Glutamatergic neuron (in vitro differentiated cells): ENCODE measurements at regions not wholly inside any gene's neighbourhood (a gene's known extent, or its start where the extent isn't known, plus 50 kb on each side); places are given as distances from the start of the nearest gene placed in this dataset.

Experiments used
- DNase-seq: peaks from one replicate; pipeline ENCODE4 v3.0.0; 2022
- H3K27ac Mint-ChIP-seq: one replicate; pipeline ENCODE4 v1.8.0; 2020; ENCODE audit warnings: mild to moderate bottlenecking, mixed read lengths, inconsistent platforms; ENCODE audit not compliant: unreplicated experiment
- H3K27me3 Mint-ChIP-seq: one replicate; pipeline ENCODE4 v1.8.0; 2020; ENCODE audit warnings: mild to moderate bottlenecking, moderate library complexity, mixed read lengths, inconsistent platforms; ENCODE audit not compliant: unreplicated experiment
- H3K36me3 Mint-ChIP-seq: one replicate; pipeline ENCODE4 v1.8.0; 2020; ENCODE audit warnings: mild to moderate bottlenecking, mixed read lengths, inconsistent platforms; ENCODE audit not compliant: unreplicated experiment
- H3K4me1 Mint-ChIP-seq: one replicate; pipeline ENCODE4 v1.8.0; 2020; ENCODE audit warnings: mild to moderate bottlenecking, low read depth, mixed read lengths, inconsistent platforms; ENCODE audit not compliant: unreplicated experiment
- H3K4me3 Mint-ChIP-seq: one replicate; pipeline ENCODE4 v1.8.0; 2020; ENCODE audit warnings: mild to moderate bottlenecking, mixed read lengths, inconsistent platforms; ENCODE audit not compliant: unreplicated experiment
- H3K9me3 Mint-ChIP-seq: one replicate; pipeline ENCODE4 v1.8.0; 2020; ENCODE audit warnings: mild to moderate bottlenecking, moderate library complexity, mixed read lengths, inconsistent platforms; ENCODE audit not compliant: unreplicated experiment
- TF ChIP-seq, protein P1 (sequence below): fragments of 200-600 bp; sonication (generic); IDR thresholded peaks from one replicate; pipeline ENCODE4 v1.5.0; 2021; ENCODE audit not compliant: partially characterized antibody, unreplicated experiment

DNA sequence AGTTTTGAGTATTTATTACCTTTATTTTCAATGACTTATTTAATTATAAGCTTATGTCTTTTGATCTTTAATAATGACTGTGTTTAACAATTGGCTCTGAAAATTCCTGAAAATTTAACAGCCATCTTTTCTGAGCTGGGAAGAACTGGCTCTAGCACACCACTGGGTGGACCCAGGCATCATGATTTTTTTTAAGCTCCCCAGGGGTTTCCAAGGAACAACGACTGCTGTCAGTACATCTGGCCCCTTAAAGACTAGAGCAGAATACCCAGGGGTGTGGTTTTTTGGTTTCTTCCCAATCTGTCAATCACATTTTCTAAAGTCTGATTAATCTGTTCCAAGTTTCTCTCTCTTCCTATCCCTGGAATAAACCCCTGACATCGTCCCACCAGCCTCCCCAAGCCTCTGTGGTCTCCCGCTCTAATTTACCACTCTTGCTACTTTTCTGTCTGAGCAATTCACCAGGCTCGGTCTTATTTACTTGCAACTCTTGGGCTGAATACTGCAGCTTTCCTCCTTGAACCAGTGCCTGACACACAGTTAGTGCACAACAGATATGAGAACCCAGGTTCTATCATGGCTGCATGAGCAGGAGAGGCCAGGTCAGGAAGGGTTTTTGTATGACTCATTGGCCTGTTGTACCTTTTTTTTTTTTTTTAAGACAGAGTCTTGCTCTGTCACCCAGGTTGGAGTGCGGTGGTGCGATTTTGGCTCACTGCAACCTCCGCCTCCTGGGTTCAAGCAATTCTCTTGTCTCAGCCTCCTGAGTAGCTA is 321.9 kb downstream of the ZSWIM6 start:
- H3K9me3 Mint-ChIP-seq: no peaks in the 10 kb centered on the region
- H3K27me3 Mint-ChIP-seq: peaks cover 9% of the 10 kb centered on the region
- TF ChIP-seq, protein P1, sequence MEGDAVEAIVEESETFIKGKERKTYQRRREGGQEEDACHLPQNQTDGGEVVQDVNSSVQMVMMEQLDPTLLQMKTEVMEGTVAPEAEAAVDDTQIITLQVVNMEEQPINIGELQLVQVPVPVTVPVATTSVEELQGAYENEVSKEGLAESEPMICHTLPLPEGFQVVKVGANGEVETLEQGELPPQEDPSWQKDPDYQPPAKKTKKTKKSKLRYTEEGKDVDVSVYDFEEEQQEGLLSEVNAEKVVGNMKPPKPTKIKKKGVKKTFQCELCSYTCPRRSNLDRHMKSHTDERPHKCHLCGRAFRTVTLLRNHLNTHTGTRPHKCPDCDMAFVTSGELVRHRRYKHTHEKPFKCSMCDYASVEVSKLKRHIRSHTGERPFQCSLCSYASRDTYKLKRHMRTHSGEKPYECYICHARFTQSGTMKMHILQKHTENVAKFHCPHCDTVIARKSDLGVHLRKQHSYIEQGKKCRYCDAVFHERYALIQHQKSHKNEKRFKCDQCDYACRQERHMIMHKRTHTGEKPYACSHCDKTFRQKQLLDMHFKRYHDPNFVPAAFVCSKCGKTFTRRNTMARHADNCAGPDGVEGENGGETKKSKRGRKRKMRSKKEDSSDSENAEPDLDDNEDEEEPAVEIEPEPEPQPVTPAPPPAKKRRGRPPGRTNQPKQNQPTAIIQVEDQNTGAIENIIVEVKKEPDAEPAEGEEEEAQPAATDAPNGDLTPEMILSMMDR: no peak
- DNase-seq: no peak
- peaks cover 40% of the 10 kb centered on the region for H3K4me1 Mint-ChIP-seq
- H3K4me3 Mint-ChIP-seq: peak overlapping the region; percentile 44
- H3K36me3 Mint-ChIP-seq: no peaks in the 10 kb centered on the region
- peak overlapping the region; percentile 19 for H3K27ac Mint-ChIP-seq

DNA sequence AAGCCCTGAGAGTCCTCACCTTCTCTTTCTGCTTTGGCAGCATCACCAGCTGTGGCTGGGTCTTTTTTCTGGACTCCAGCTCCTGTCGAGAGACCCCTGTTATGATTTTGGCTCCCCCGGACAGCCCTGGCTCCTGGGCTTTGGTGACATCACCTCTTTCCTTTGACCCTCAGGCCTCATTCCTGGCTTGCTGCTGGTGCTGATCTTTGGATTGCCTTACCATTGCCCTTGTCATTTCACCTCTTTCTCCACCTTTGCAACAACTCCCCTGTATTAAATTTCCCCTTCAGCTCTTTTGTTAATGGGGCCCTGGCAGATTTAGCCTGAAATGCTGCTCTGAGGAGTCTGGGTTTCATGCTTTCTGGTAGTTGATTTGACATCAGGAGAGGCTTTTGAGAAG is 322.8 kb downstream of the ZSWIM6 start:
- DNase-seq: no peak
- Mint-ChIP-seq H3K4me3 (no peak overlapping the region), H3K9me3 (peaks cover 1% of the 10 kb centered on the region), H3K36me3 (no peaks in the 10 kb centered on the region), H3K27me3 (peaks cover 9% of the 10 kb centered on the region), H3K4me1 (peaks cover 41% of the 10 kb centered on the region), H3K27ac (no peak overlapping the region)
- TF ChIP-seq, protein P1: no peak

DNA sequence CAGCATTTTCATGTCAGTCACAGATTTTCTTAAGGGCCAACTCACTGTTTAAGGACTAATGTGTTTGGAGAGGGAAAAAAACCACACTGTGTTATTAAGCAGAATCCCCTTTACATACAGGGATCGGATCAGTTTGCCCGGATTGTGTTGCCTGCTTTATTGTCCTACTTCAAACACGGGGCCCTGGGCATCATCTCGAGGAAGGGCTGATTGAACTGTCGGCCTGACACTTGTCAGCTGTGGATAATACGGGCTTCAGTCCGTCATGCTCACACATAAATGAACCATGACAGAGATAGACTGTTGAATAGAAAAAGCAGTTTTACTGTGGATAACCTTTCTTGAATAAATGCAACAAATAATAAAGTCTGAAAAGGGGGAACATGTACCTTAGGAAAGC is 325.0 kb downstream of the ZSWIM6 start:
- TF ChIP-seq, protein P1: no peak
- H3K36me3 Mint-ChIP-seq: no peaks in the 10 kb centered on the region
- peaks cover 9% of the 10 kb centered on the region for H3K27me3 Mint-ChIP-seq
- H3K4me3 Mint-ChIP-seq: no peak overlapping the region
- H3K9me3 Mint-ChIP-seq: peaks cover 3% of the 10 kb centered on the region
- peak overlapping the region; percentile 19 for H3K27ac Mint-ChIP-seq
- peaks cover 41% of the 10 kb centered on the region for H3K4me1 Mint-ChIP-seq
- no peak for DNase-seq

DNA sequence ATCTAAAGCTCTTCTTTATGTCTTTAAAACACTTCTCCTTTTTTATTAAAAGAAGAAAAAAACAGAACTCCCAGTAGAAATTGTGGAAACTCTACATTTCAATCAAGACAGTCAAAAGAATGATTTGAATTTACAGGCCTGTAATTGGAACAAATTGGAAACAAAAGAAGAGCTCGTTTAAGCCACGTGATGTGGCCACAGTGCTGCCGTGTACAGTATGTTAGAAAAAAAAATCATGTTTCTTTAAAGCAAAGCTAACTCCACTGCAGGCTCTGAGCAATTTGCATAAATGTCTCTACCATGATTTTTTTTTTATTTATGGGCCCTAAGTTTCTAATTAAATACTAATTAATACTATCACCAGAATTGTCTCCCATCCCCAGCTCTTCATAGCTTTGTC is 325.6 kb downstream of the ZSWIM6 start:
- Mint-ChIP-seq H3K4me1 (peaks cover 35% of the 10 kb centered on the region), H3K36me3 (no peaks in the 10 kb centered on the region), H3K27ac (no peak overlapping the region), H3K27me3 (peaks cover 9% of the 10 kb centered on the region), H3K9me3 (peaks cover 3% of the 10 kb centered on the region), H3K4me3 (no peak overlapping the region)
- TF ChIP-seq, protein P1: no peak
- DNase-seq: no peak

DNA sequence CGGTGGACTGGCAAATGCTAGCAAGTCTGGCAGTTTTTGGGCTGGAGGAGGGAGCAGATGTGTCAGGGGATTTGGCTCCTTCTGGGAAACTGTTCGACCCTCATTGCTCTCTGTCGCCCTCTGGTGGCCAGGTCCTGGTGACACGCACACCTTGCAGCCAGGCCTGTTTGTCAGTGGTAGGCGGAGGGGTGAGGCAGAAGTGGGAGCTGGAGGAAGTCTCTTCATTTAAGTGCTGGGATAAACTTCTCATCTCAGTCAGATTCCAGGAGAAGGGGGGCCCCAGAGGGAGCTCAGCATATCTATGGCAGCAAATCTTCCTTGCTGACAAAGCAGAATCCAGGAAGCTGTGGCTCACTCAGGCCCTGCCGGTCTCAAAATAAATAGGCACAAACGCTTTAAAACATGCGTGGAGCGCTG is 326.5 kb downstream of the ZSWIM6 start:
- peak; percentile 92 for DNase-seq
- peaks cover 3% of the 10 kb centered on the region for H3K9me3 Mint-ChIP-seq
- peaks cover 28% of the 10 kb centered on the region for H3K4me1 Mint-ChIP-seq
- H3K27me3 Mint-ChIP-seq: peaks cover 11% of the 10 kb centered on the region
- H3K4me3 Mint-ChIP-seq: no peak overlapping the region
- no peak overlapping the region for H3K27ac Mint-ChIP-seq
- TF ChIP-seq, protein P1: peak; percentile 96
- H3K36me3 Mint-ChIP-seq: no peaks in the 10 kb centered on the region
